ENCODE measurements at regions not wholly inside any gene's neighbourhood (a gene's known extent, or its start where the extent isn't known, plus 50 kb on each side); places are given as distances from the start of the nearest gene placed in this dataset.
A peak's percentile ranks its signal among the peaks of the same experiment; 100 is the strongest.

- Mint-ChIP-seq H3K36me3 (ENCODE audit: low read depth, unreplicated experiment) (no peaks in the 10 kb centered on the region), H3K9me3 (ENCODE audit: unreplicated experiment) (no peaks in the 10 kb centered on the region), H3K27ac (ENCODE audit: unreplicated experiment) (no peak overlapping the region), H3K4me1 (ENCODE audit: unreplicated experiment) (peaks cover 6% of the 10 kb centered on the region), H3K27me3 (ENCODE audit: unreplicated experiment) (peaks cover 7% of the 10 kb centered on the region), H3K4me3 (ENCODE audit: unreplicated experiment) (no peak overlapping the region)
- no peak for DNase-seq (ENCODE audit: low spot score)
- TF ChIP-seq CTCF (IDR thresholded peaks at IDR 0.05; ENCODE audit: unreplicated experiment): no peak
These were observed 90.8 kb downstream of the TBX19 start for GRCh38 chr1:168371477-168371876.

- no peak for DNase-seq (ENCODE audit: low spot score)
- no peak overlapping the region for H3K4me3 Mint-ChIP-seq (ENCODE audit: unreplicated experiment)
- no peaks in the 10 kb centered on the region for H3K36me3 Mint-ChIP-seq (ENCODE audit: low read depth, unreplicated experiment)
- no peak overlapping the region for H3K27ac Mint-ChIP-seq (ENCODE audit: unreplicated experiment)
- no peaks in the 10 kb centered on the region for H3K9me3 Mint-ChIP-seq (ENCODE audit: unreplicated experiment)
- no peak for TF ChIP-seq CTCF (IDR thresholded peaks at IDR 0.05; ENCODE audit: unreplicated experiment)
- peaks cover 7% of the 10 kb centered on the region for H3K27me3 Mint-ChIP-seq (ENCODE audit: unreplicated experiment)
- H3K4me1 Mint-ChIP-seq (ENCODE audit: unreplicated experiment): peaks cover 6% of the 10 kb centered on the region
These were observed 89.9 kb downstream of the TBX19 start for GRCh38 chr1:168370586-168370985.

- Mint-ChIP-seq H3K4me3 (ENCODE audit: unreplicated experiment) (no peak overlapping the region), H3K27me3 (ENCODE audit: unreplicated experiment) (peaks cover 10% of the 10 kb centered on the region), H3K27ac (ENCODE audit: unreplicated experiment) (no peak overlapping the region), H3K36me3 (ENCODE audit: low read depth, unreplicated experiment) (no peaks in the 10 kb centered on the region), H3K9me3 (ENCODE audit: unreplicated experiment) (no peaks in the 10 kb centered on the region), H3K4me1 (ENCODE audit: unreplicated experiment) (peaks cover 6% of the 10 kb centered on the region)
- TF ChIP-seq CTCF (IDR thresholded peaks at IDR 0.05; ENCODE audit: unreplicated experiment): no peak
- no peak for DNase-seq (ENCODE audit: low spot score)
These were observed 89.0 kb downstream of the TBX19 start for GRCh38 chr1:168369655-168370054.

- no peak for TF ChIP-seq CTCF (IDR thresholded peaks at IDR 0.05; ENCODE audit: unreplicated experiment)
- no peak for DNase-seq (ENCODE audit: low spot score)
- peaks cover 1% of the 10 kb centered on the region for H3K4me1 Mint-ChIP-seq (ENCODE audit: unreplicated experiment)
- H3K36me3 Mint-ChIP-seq (ENCODE audit: low read depth, unreplicated experiment): no peaks in the 10 kb centered on the region
- H3K27ac Mint-ChIP-seq (ENCODE audit: unreplicated experiment): no peak overlapping the region
- peaks cover 10% of the 10 kb centered on the region for H3K27me3 Mint-ChIP-seq (ENCODE audit: unreplicated experiment)
- H3K9me3 Mint-ChIP-seq (ENCODE audit: unreplicated experiment): no peaks in the 10 kb centered on the region
- H3K4me3 Mint-ChIP-seq (ENCODE audit: unreplicated experiment): no peak overlapping the region
These were observed 87.5 kb downstream of the TBX19 start for GRCh38 chr1:168368131-168368530.

- DNase-seq (ENCODE audit: low spot score): no peak
- TF ChIP-seq CTCF (IDR thresholded peaks at IDR 0.05; ENCODE audit: unreplicated experiment): peak; percentile 11
- H3K9me3 Mint-ChIP-seq (ENCODE audit: unreplicated experiment): no peaks in the 10 kb centered on the region
- no peaks in the 10 kb centered on the region for H3K36me3 Mint-ChIP-seq (ENCODE audit: low read depth, unreplicated experiment)
- no peaks in the 10 kb centered on the region for H3K4me1 Mint-ChIP-seq (ENCODE audit: unreplicated experiment)
- peaks cover 6% of the 10 kb centered on the region for H3K27me3 Mint-ChIP-seq (ENCODE audit: unreplicated experiment)
- H3K4me3 Mint-ChIP-seq (ENCODE audit: unreplicated experiment): no peak overlapping the region
- H3K27ac Mint-ChIP-seq (ENCODE audit: unreplicated experiment): no peak overlapping the region
These were observed 85.2 kb downstream of the TBX19 start for GRCh38 chr1:168365719-168366479.
